Activated naive CD4-positive, alpha-beta T cell treated with anti-CD3 and anti-CD28 coated beads, Interleukin-2, amount 10 ng/mL, durations not matched to agents 7 days and 5 days (primary cell): ENCODE measurements at regions not wholly inside any gene's neighbourhood (a gene's known extent, or its start where the extent isn't known, plus 50 kb on each side); places are given as distances from the start of the nearest gene placed in this dataset.

ENCODE experiments used
- CTCF ChIA-PET: fragments of 350-600 bp; sonication (Branson Sonifier 250); formaldehyde crosslinking; loops from one replicate; lab custom pipeline; 2021; ENCODE audit warnings: antibody characterized with exemption; lab: Charles Lee
- DNase-seq: peaks from one replicate; pipeline ENCODE4 v3.0.0-alpha.2; 2020
- H3K27ac Mint-ChIP-seq: one replicate; pipeline ENCODE4 v1.8.0; 2021; ENCODE audit warnings: mild to moderate bottlenecking, moderate library complexity, mixed read lengths
- H3K27me3 Mint-ChIP-seq: one replicate; pipeline ENCODE4 v1.8.0; 2021; ENCODE audit warnings: mild to moderate bottlenecking, mixed read lengths
- H3K36me3 Mint-ChIP-seq: one replicate; pipeline ENCODE4 v1.8.0; 2021; ENCODE audit warnings: mixed read lengths
- H3K4me1 Mint-ChIP-seq: one replicate; pipeline ENCODE4 v1.8.0; 2021; ENCODE audit warnings: mixed read lengths
- H3K4me3 Mint-ChIP-seq: one replicate; pipeline ENCODE4 v1.8.0; 2021; ENCODE audit warnings: mild to moderate bottlenecking, moderate library complexity, mixed read lengths
- H3K9me3 Mint-ChIP-seq: one replicate; pipeline ENCODE4 v1.8.0; 2021; ENCODE audit warnings: mixed read lengths

- DNase-seq: no peak
- CTCF ChIA-PET: no interaction called here
- no peaks in the 10 kb centered on the region for H3K4me1 Mint-ChIP-seq
- H3K36me3 Mint-ChIP-seq: no peaks in the 10 kb centered on the region
- no peak overlapping the region for H3K4me3 Mint-ChIP-seq
- no peaks in the 10 kb centered on the region for H3K27me3 Mint-ChIP-seq
- H3K9me3 Mint-ChIP-seq: no peaks in the 10 kb centered on the region
- H3K27ac Mint-ChIP-seq: no peak overlapping the region
Measured at GRCh38 chr18:56127322-56128099, 510.9 kb downstream of the TXNL1 start.

GRCh38 chr18:56124186-56124585 lies 514.2 kb downstream of the TXNL1 start:
- no peak overlapping the region for H3K4me3 Mint-ChIP-seq
- no peak for DNase-seq
- H3K27me3 Mint-ChIP-seq: no peaks in the 10 kb centered on the region
- no peaks in the 10 kb centered on the region for H3K36me3 Mint-ChIP-seq
- CTCF ChIA-PET: interaction anchor here (0.6 kb wide), 1 partner anchor 102 kb away, joined by 3 read pairs; no protein-coding TSS in a partner anchor
- no peaks in the 10 kb centered on the region for H3K9me3 Mint-ChIP-seq
- H3K27ac Mint-ChIP-seq: no peak overlapping the region
- H3K4me1 Mint-ChIP-seq: no peaks in the 10 kb centered on the region

- no peaks in the 10 kb centered on the region for H3K36me3 Mint-ChIP-seq
- no peaks in the 10 kb centered on the region for H3K27me3 Mint-ChIP-seq
- no peak overlapping the region for H3K4me3 Mint-ChIP-seq
- no peak overlapping the region for H3K27ac Mint-ChIP-seq
- H3K9me3 Mint-ChIP-seq: no peaks in the 10 kb centered on the region
- no peaks in the 10 kb centered on the region for H3K4me1 Mint-ChIP-seq
- CTCF ChIA-PET: no interaction called here
- no peak for DNase-seq
Measured at GRCh38 chr18:56121669-56122068, 516.7 kb downstream of the TXNL1 start.

GRCh38 chr18:56120782-56121181 lies 517.6 kb downstream of the TXNL1 start:
- no peak overlapping the region for H3K4me3 Mint-ChIP-seq
- H3K4me1 Mint-ChIP-seq: no peaks in the 10 kb centered on the region
- no peaks in the 10 kb centered on the region for H3K27me3 Mint-ChIP-seq
- no peak for DNase-seq
- H3K9me3 Mint-ChIP-seq: no peaks in the 10 kb centered on the region
- CTCF ChIA-PET: no interaction called here
- H3K27ac Mint-ChIP-seq: no peak overlapping the region
- H3K36me3 Mint-ChIP-seq: no peaks in the 10 kb centered on the region

- H3K4me1 Mint-ChIP-seq: no peaks in the 10 kb centered on the region
- no peaks in the 10 kb centered on the region for H3K9me3 Mint-ChIP-seq
- no peak for DNase-seq
- no peaks in the 10 kb centered on the region for H3K27me3 Mint-ChIP-seq
- CTCF ChIA-PET: no interaction called here
- H3K36me3 Mint-ChIP-seq: no peaks in the 10 kb centered on the region
- H3K4me3 Mint-ChIP-seq: no peak overlapping the region
- no peak overlapping the region for H3K27ac Mint-ChIP-seq
Measured at GRCh38 chr18:56119681-56120080, 518.7 kb downstream of the TXNL1 start.

GRCh38 chr18:56118422-56118821 lies 520.0 kb downstream of the TXNL1 start:
- H3K27me3 Mint-ChIP-seq: no peaks in the 10 kb centered on the region
- no peaks in the 10 kb centered on the region for H3K4me1 Mint-ChIP-seq
- no peak overlapping the region for H3K27ac Mint-ChIP-seq
- CTCF ChIA-PET: interaction anchor here (1.3 kb wide), 1 partner anchor 23 kb away, joined by 4 read pairs; no protein-coding TSS in a partner anchor
- H3K36me3 Mint-ChIP-seq: no peaks in the 10 kb centered on the region
- no peaks in the 10 kb centered on the region for H3K9me3 Mint-ChIP-seq
- DNase-seq: no peak
- no peak overlapping the region for H3K4me3 Mint-ChIP-seq

GRCh38 chr18:56115071-56116015 lies 523.0 kb downstream of the TXNL1 start:
- DNase-seq: no peak
- no peaks in the 10 kb centered on the region for H3K4me1 Mint-ChIP-seq
- no peaks in the 10 kb centered on the region for H3K36me3 Mint-ChIP-seq
- H3K9me3 Mint-ChIP-seq: no peaks in the 10 kb centered on the region
- CTCF ChIA-PET: no interaction called here
- H3K4me3 Mint-ChIP-seq: no peak overlapping the region
- H3K27me3 Mint-ChIP-seq: no peaks in the 10 kb centered on the region
- H3K27ac Mint-ChIP-seq: no peak overlapping the region

- no peak overlapping the region for H3K27ac Mint-ChIP-seq
- H3K27me3 Mint-ChIP-seq: no peaks in the 10 kb centered on the region
- no peaks in the 10 kb centered on the region for H3K9me3 Mint-ChIP-seq
- no peaks in the 10 kb centered on the region for H3K4me1 Mint-ChIP-seq
- H3K4me3 Mint-ChIP-seq: no peak overlapping the region
- CTCF ChIA-PET: no interaction called here
- no peaks in the 10 kb centered on the region for H3K36me3 Mint-ChIP-seq
- DNase-seq: no peak
Measured at GRCh38 chr18:56112984-56113383, 525.0 kb upstream of the TCF4 start.

- no peak for DNase-seq
- Mint-ChIP-seq H3K4me1 (no peaks in the 10 kb centered on the region), H3K4me3 (no peak overlapping the region), H3K9me3 (no peaks in the 10 kb centered on the region), H3K36me3 (no peaks in the 10 kb centered on the region), H3K27me3 (no peaks in the 10 kb centered on the region), H3K27ac (no peak overlapping the region)
- CTCF ChIA-PET: no interaction called here
Measured at GRCh38 chr18:56112013-56112749, 524.2 kb upstream of the TCF4 start.

- Mint-ChIP-seq H3K9me3 (peaks cover 1% of the 10 kb centered on the region), H3K36me3 (no peaks in the 10 kb centered on the region), H3K27ac (no peak overlapping the region), H3K4me1 (no peaks in the 10 kb centered on the region), H3K4me3 (no peak overlapping the region), H3K27me3 (no peaks in the 10 kb centered on the region)
- CTCF ChIA-PET: no interaction called here
- DNase-seq: no peak
Measured at GRCh38 chr18:56109757-56110156, 521.8 kb upstream of the TCF4 start.

GRCh38 chr18:56108478-56109367 lies 520.7 kb upstream of the TCF4 start:
- Mint-ChIP-seq H3K4me3 (no peak overlapping the region), H3K9me3 (peaks cover 1% of the 10 kb centered on the region), H3K4me1 (no peaks in the 10 kb centered on the region), H3K27me3 (no peaks in the 10 kb centered on the region), H3K36me3 (no peaks in the 10 kb centered on the region), H3K27ac (no peak overlapping the region)
- CTCF ChIA-PET: interaction anchor here (1.0 kb wide), 1 partner anchor 181 kb away, joined by 3 read pairs; no protein-coding TSS in a partner anchor
- DNase-seq: no peak

- no peak for DNase-seq
- Mint-ChIP-seq H3K4me1 (no peaks in the 10 kb centered on the region), H3K36me3 (no peaks in the 10 kb centered on the region), H3K27me3 (no peaks in the 10 kb centered on the region), H3K9me3 (peaks cover 1% of the 10 kb centered on the region), H3K4me3 (no peak overlapping the region), H3K27ac (no peak overlapping the region)
- CTCF ChIA-PET: interaction anchor here (1.0 kb wide), 1 partner anchor 182 kb away, joined by 3 read pairs; no protein-coding TSS in a partner anchor
Measured at GRCh38 chr18:56107821-56108477, 520.0 kb upstream of the TCF4 start.
